ENCODE measurements at regions not wholly inside any gene's neighbourhood (a gene's known extent, or its start where the extent isn't known, plus 50 kb on each side); places are given as distances from the start of the nearest gene placed in this dataset.

DNA sequence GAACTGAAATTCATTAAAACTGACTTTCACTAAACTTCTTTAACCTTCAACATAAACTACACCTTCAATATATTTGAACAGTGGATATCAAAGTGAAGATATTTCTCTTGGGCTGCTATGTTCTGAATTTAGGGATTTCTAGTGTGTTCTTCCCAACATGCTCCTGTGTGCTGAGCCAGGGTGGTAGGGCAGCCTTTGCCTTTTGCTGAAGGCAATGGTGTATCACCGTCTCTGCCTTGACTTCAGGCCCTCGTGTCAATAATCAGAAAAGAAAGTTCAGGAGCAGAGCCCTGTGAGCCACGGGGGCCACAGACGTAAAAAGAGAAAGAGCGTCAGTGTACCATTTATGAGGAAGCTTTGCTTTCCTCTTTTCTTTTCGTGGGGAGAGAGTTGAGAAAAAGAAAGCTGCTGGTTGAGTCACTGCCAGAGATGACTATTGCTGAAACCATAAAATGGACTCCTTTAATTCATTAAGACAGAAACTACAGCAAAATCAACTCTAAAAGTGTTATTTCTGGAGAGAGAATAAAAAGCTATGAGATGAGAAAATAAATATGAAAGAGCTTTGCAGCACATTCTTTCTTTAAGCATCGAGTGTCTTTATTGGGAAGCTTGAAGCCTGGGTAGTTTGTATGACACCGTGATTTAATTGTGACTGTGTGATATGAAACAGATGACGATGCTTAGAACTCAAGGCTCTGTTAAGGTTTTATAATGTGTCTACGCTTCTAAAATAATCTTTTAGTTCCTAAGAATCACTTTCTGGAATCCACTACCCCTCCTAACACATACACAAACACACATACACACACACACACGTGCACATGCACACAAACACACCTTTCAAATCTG lies 271.8 kb upstream of the MTNR1B start (continued):
- TF ChIP-seq NFE2L1 (tag; IDR thresholded peaks at IDR 0.05; ENCODE audit: borderline replicate concordance, low read depth) (no peak), LARP7 (IDR thresholded peaks at IDR 0.05) (no peak), NBN (IDR thresholded peaks at IDR 0.05; ENCODE audit: low read depth) (no peak), CREBBP (IDR thresholded peaks at IDR 0.05; ENCODE audit: low read depth, low read length) (no peak), PHF20 (IDR thresholded peaks at IDR 0.05; ENCODE audit: partially characterized antibody) (no peak)
- TF ChIP-seq, protein P1, sequence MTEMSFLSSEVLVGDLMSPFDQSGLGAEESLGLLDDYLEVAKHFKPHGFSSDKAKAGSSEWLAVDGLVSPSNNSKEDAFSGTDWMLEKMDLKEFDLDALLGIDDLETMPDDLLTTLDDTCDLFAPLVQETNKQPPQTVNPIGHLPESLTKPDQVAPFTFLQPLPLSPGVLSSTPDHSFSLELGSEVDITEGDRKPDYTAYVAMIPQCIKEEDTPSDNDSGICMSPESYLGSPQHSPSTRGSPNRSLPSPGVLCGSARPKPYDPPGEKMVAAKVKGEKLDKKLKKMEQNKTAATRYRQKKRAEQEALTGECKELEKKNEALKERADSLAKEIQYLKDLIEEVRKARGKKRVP (CRISPR knock-in tag; IDR thresholded peaks at IDR 0.05): no peak
- TF ChIP-seq, protein P2, sequence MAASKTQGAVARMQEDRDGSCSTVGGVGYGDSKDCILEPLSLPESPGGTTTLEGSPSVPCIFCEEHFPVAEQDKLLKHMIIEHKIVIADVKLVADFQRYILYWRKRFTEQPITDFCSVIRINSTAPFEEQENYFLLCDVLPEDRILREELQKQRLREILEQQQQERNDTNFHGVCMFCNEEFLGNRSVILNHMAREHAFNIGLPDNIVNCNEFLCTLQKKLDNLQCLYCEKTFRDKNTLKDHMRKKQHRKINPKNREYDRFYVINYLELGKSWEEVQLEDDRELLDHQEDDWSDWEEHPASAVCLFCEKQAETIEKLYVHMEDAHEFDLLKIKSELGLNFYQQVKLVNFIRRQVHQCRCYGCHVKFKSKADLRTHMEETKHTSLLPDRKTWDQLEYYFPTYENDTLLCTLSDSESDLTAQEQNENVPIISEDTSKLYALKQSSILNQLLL (CRISPR knock-in tag; IDR thresholded peaks at IDR 0.05; ENCODE audit: borderline replicate concordance): no peak

DNA sequence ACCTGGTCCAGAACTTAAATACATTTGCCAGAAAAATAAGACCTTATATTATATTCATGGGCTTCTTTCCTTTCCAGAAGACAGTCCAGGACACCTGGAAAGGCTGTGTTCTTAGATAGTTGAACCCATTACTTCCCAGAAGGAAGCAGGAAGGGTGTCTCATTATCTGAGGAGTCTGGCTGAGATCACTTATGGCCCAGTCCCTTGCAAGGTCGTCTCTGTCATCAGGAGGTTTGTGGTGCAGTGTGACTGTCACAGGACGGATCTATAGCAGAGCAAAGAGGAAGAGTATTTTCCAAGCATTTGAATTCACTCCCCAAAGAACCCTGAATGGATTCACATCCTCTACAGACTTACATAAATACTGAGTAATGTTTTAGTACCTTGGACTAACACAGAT lies 270.7 kb upstream of the MTNR1B start:
- Histone ChIP-seq H2AFZ (ENCODE audit: low read depth, low read length) (no peak overlapping the region), H3K9me3 (replicated peaks; ENCODE audit: control insufficient read depth, insufficient read depth, low read depth, low read length) (no peaks in the 10 kb centered on the region), H3K4me1 (replicated peaks in 1 of 2; ENCODE audit: control insufficient read depth in 2 of 2, insufficient read depth in 2 of 2, low read length in 2 of 2) (no peaks in the 10 kb centered on the region), H4K20me1 (replicated peaks; ENCODE audit: control insufficient read depth, insufficient read depth, low read length) (no peaks in the 10 kb centered on the region), H3K9me1 (ENCODE audit: control insufficient read depth, insufficient read depth, low read length) (no peaks in the 10 kb centered on the region), H3K4me3 (no peak overlapping the region), H3K27me3 (ENCODE audit: control insufficient read depth in 2 of 2, insufficient read depth in 2 of 2, low read length in 2 of 2) (no peaks in the 10 kb centered on the region), H3K9ac (ENCODE audit: insufficient read depth in 1 of 2, low read depth in 2 of 2, low read length in 2 of 2) (no peak overlapping the region), H3K4me2 (ENCODE audit: insufficient read depth, low read length) (no peak overlapping the region), H3K79me2 (ENCODE audit: control insufficient read depth, insufficient read depth, low read length) (no peaks in the 10 kb centered on the region), H3K27ac (ENCODE audit: extremely low read depth, low read depth, low read length) (no peak overlapping the region), H3K36me3 (ENCODE audit: control insufficient read depth, insufficient read depth, low read length) (no peaks in the 10 kb centered on the region)
- ChIA-PET CTCF (ENCODE audit: low intra/inter-chr PET ratio) (no interaction called here), POLR2A (interaction anchor here (0.6 kb wide), 1 partner anchor 1028 kb away, joined by 3 read pairs; no protein-coding TSS in a partner anchor)
- WGBS (ENCODE audit: insufficient coverage, low coverage, missing lambda C conversion rate): 0% methylated on average over 2 of the region's 2 CpGs
- DNase-seq (ENCODE audit: extremely low read depth in 1 of 4, low spot score in 3 of 4) (no peak), ATAC-seq (no peak), FAIRE-seq (no peak)
- intact Hi-C loops (cut with micrococcal nuclease): no loop called here
- no TSS peak for BruUV-seq (replicated peaks)
- in situ Hi-C loops (cut with MboI): no loop called here
- TF ChIP-seq, protein P3, sequence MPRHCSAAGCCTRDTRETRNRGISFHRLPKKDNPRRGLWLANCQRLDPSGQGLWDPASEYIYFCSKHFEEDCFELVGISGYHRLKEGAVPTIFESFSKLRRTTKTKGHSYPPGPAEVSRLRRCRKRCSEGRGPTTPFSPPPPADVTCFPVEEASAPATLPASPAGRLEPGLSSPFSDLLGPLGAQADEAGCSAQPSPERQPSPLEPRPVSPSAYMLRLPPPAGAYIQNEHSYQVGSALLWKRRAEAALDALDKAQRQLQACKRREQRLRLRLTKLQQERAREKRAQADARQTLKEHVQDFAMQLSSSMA (CRISPR knock-in tag; IDR thresholded peaks at IDR 0.05): no peak
- TF ChIP-seq ZNF76 (CRISPR knock-in tag; IDR thresholded peaks at IDR 0.05; ENCODE audit: borderline replicate concordance): no peak
- no peak for TF ChIP-seq POLR2B (IDR thresholded peaks at IDR 0.05; ENCODE audit: low read depth, partially characterized antibody)
- TF ChIP-seq, protein P4, sequence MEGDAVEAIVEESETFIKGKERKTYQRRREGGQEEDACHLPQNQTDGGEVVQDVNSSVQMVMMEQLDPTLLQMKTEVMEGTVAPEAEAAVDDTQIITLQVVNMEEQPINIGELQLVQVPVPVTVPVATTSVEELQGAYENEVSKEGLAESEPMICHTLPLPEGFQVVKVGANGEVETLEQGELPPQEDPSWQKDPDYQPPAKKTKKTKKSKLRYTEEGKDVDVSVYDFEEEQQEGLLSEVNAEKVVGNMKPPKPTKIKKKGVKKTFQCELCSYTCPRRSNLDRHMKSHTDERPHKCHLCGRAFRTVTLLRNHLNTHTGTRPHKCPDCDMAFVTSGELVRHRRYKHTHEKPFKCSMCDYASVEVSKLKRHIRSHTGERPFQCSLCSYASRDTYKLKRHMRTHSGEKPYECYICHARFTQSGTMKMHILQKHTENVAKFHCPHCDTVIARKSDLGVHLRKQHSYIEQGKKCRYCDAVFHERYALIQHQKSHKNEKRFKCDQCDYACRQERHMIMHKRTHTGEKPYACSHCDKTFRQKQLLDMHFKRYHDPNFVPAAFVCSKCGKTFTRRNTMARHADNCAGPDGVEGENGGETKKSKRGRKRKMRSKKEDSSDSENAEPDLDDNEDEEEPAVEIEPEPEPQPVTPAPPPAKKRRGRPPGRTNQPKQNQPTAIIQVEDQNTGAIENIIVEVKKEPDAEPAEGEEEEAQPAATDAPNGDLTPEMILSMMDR (IDR thresholded peaks at IDR 0.05 in 2 of 3, conservative IDR thresholded peaks at IDR 0.05 in 1 of 3; ENCODE audit: insufficient read depth in 2 of 3, low read depth in 1 of 3, low read length in 3 of 3): no peak
- TF ChIP-seq, protein P5, sequence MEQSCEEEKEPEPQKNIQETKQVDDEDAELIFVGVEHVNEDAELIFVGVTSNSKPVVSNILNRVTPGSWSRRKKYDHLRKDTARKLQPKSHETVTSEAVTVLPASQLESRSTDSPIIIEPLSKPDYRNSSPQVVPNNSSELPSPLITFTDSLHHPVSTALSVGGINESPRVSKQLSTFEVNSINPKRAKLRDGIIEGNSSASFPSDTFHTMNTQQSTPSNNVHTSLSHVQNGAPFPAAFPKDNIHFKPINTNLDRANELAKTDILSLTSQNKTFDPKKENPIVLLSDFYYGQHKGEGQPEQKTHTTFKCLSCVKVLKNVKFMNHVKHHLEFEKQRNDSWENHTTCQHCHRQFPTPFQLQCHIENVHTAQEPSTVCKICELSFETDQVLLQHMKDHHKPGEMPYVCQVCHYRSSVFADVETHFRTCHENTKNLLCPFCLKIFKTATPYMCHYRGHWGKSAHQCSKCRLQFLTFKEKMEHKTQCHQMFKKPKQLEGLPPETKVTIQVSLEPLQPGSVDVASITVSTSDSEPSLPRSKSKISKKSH (CRISPR knock-in tag; IDR thresholded peaks at IDR 0.05): no peak
- no peak for TF ChIP-seq ESRRB (CRISPR knock-in tag; IDR thresholded peaks at IDR 0.05; ENCODE audit: borderline replicate concordance)

Data from K562 (cell line).